PC-3 (cell line): ENCODE measurements at regions not wholly inside any gene's neighbourhood (a gene's known extent, or its start where the extent isn't known, plus 50 kb on each side); places are given as distances from the start of the nearest gene placed in this dataset.

Source experiments
- ATAC-seq: fragments of 200-7000 bp; cut with Tn5 transposase; 2 replicates; pipeline ENCODE4 v1.9.1; 2020; ENCODE audit warnings: mild to moderate bottlenecking, moderate library complexity
- BruUV-seq: library from RNA; stranded (reverse); fragments of 400-500 nt; replicated peaks from 2 replicates; lab custom pipeline; 2021; lab: Mats Ljungman, UMichigan
- CTCF ChIA-PET: fragments of 300-600 bp; sonication (Branson Sonifier 250); formaldehyde crosslinking; loops from one replicate; lab custom pipeline; 2022; ENCODE audit warnings: antibody characterized with exemption; lab: Charles Lee
- POLR2A ChIA-PET: fragments of 300-600 bp; sonication (Branson Sonifier 250); formaldehyde crosslinking; loops from one replicate; lab custom pipeline; 2022; ENCODE audit warnings: antibody characterized with exemption; ENCODE audit not compliant: unreplicated experiment; lab: Charles Lee
- DNase-seq: peaks from one replicate; pipeline ENCODE4 v3.0.0-alpha.2; 2015
- H2AFZ ChIP-seq: fragments of 300-600 bp; sonication (generic); 2 replicates; pipeline ENCODE4 v1.6.0; 2016; ENCODE audit warnings: antibody characterized with exemption, low read length
- H3F3A ChIP-seq: fragments of 300-600 bp; sonication (generic); one replicate; pipeline ENCODE4 v1.6.0; 2017; ENCODE audit warnings: antibody characterized with exemption, low read length, control low read depth, mild to moderate bottlenecking; ENCODE audit not compliant: unreplicated experiment
- H3K27ac ChIP-seq: fragments of 300-600 bp; sonication (generic); 2 replicates; pipeline ENCODE4 v1.5.1; 2016; ENCODE audit warnings: mild to moderate bottlenecking, low read length
- H3K27me3 ChIP-seq: fragments of 300-600 bp; sonication (generic); 2 replicates; pipeline ENCODE4 v1.6.1; 2016; ENCODE audit warnings: low read length, mixed read lengths
- H3K36me3 ChIP-seq: fragments of 300-600 bp; sonication (generic); 2 replicates; pipeline ENCODE4 v1.6.1; 2016; ENCODE audit warnings: low read depth, mixed run types, low read length, mixed read lengths
- H3K4me1 ChIP-seq: fragments of 300-600 bp; sonication (generic); 2 replicates; pipeline ENCODE4 v1.5.1; 2016; ENCODE audit warnings: low read length; ENCODE audit not compliant: insufficient read depth
- H3K4me2 ChIP-seq: fragments of 300-600 bp; sonication (generic); 2 replicates; pipeline ENCODE4 v1.6.0; 2016; ENCODE audit warnings: low read length
- H3K4me3 ChIP-seq: fragments of 300-600 bp; sonication (generic); 2 replicates; pipeline ENCODE4 v1.5.1; 2016; ENCODE audit warnings: mild to moderate bottlenecking, low read length, mixed read lengths
- H3K79me2 ChIP-seq: fragments of 300-600 bp; sonication (generic); 2 replicates; pipeline ENCODE4 v1.6.1; 2017; ENCODE audit warnings: low read length, mixed read lengths
- H3K9ac ChIP-seq: fragments of 300-600 bp; sonication (generic); 2 replicates; pipeline ENCODE4 v1.6.0; 2016; ENCODE audit warnings: mild to moderate bottlenecking, low read length
- H3K9me2 ChIP-seq: fragments of 300-600 bp; sonication (generic); replicated peaks from 2 replicates; pipeline ENCODE4 v1.6.1; 2016; ENCODE audit warnings: mixed run types, low read length, mixed read lengths
- H3K9me3 ChIP-seq: fragments of 300-600 bp; sonication (generic); 2 replicates; pipeline ENCODE4 v1.6.1; 2016; ENCODE audit warnings: low read length, mixed read lengths
- H4K20me1 ChIP-seq: fragments of 300-600 bp; sonication (generic); 2 replicates; pipeline ENCODE4 v1.6.1; 2016; ENCODE audit warnings: low read length, mixed read lengths
- EZH2 ChIP-seq: fragments of 300-600 bp; sonication (generic); IDR thresholded peaks from one replicate; pipeline ENCODE4 v1.6.1; 2017; ENCODE audit warnings: antibody characterized with exemption, mild to moderate bottlenecking, low read length; ENCODE audit not compliant: unreplicated experiment
- EZH2phosphoT487 ChIP-seq: fragments of 300-600 bp; sonication (generic); IDR thresholded peaks from 2 replicates; pipeline ENCODE4 v1.6.1; 2018; ENCODE audit warnings: mild to moderate bottlenecking, antibody characterized with exemption, low read length, borderline replicate concordance
- intact Hi-C: fragments of 100-400 bp; cut with micrococcal nuclease; formaldehyde crosslinking; loops from 2 replicates; pipeline ENCODE4 v1.9.0; 2023
- TF ChIP-seq, protein P1 (sequence below): fragments of 300-600 bp; sonication (generic); conservative IDR thresholded peaks from 2 replicates; pipeline ENCODE4 v1.5.1; 2017; ENCODE audit warnings: antibody characterized with exemption, low read depth, mild to moderate bottlenecking, low read length

DNA sequence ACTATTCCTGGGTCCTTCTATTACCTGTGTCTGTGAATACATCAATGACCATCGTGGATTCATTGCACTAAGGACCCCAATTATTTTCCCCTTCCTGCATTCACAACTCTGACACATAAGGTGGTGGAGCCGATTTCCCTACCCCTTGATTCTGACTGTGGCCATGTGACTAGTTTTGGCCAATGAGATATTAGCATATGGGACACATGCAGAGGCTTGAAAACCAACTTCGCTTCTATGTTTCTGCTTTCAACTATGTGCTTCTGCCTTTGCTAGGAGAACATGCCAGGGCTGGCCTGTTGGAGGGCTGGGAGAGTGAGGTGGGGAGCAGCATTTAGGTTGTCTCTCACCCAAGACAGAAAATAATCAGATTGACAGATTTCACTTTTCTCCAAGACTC, 483.1 kb upstream of the JAG1 start:
- Histone ChIP-seq H3K9me2 (no peaks in the 10 kb centered on the region), H3K4me1 (peaks cover 51% of the 10 kb centered on the region), H3K4me3 (no peak overlapping the region), H3K27me3 (no peaks in the 10 kb centered on the region), H2AFZ (no peak overlapping the region), H3F3A (peaks cover 6% of the 10 kb centered on the region), H3K4me2 (no peak overlapping the region), H3K9ac (no peak overlapping the region), H3K36me3 (no peaks in the 10 kb centered on the region), H3K27ac (no peak overlapping the region), H3K79me2 (no peaks in the 10 kb centered on the region), H4K20me1 (no peaks in the 10 kb centered on the region), H3K9me3 (no peaks in the 10 kb centered on the region)
- no TSS peak for BruUV-seq
- DNase-seq (no peak), ATAC-seq (no peak)
- POLR2A ChIA-PET, result no interaction called here
- CTCF ChIA-PET, result interaction anchor here (1.1 kb wide), 1 partner anchor 49 kb away, joined by 9 read pairs; no protein-coding TSS in a partner anchor
- TF ChIP-seq, protein P1, sequence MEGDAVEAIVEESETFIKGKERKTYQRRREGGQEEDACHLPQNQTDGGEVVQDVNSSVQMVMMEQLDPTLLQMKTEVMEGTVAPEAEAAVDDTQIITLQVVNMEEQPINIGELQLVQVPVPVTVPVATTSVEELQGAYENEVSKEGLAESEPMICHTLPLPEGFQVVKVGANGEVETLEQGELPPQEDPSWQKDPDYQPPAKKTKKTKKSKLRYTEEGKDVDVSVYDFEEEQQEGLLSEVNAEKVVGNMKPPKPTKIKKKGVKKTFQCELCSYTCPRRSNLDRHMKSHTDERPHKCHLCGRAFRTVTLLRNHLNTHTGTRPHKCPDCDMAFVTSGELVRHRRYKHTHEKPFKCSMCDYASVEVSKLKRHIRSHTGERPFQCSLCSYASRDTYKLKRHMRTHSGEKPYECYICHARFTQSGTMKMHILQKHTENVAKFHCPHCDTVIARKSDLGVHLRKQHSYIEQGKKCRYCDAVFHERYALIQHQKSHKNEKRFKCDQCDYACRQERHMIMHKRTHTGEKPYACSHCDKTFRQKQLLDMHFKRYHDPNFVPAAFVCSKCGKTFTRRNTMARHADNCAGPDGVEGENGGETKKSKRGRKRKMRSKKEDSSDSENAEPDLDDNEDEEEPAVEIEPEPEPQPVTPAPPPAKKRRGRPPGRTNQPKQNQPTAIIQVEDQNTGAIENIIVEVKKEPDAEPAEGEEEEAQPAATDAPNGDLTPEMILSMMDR, result no peak
- no peak for TF ChIP-seq EZH2phosphoT487
- no peak for TF ChIP-seq EZH2
- intact Hi-C loops, result loop anchor here (10.0 kb wide), 1 partner anchor 232 kb away; no protein-coding TSS in a partner anchor

DNA sequence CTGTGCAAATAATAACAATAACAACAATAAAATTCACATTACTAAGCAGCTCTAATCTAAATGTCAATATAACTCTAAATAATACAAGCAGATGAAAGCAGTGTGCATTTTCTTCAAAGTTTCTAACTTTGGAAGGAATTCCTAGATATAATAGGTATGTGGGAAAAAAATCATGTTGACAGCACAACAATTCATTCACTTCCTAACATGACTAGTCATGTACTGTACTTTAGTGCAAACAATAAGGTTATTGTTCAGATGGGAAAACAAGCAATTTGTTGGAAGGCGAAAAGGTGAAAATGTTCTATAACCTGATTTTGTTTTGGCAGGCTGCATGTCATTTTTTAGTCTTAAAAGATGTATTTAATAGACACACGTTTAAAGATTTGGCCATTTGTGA, 484.3 kb upstream of the JAG1 start:
- Histone ChIP-seq H2AFZ (0 out of 2 replicates have a peak overlapping the region, but pooled peaks have one; percentile 2), H3K79me2 (no peaks in the 10 kb centered on the region), H3K36me3 (no peaks in the 10 kb centered on the region), H3K4me3 (no peak overlapping the region), H4K20me1 (no peaks in the 10 kb centered on the region), H3K9ac (no peak overlapping the region), H3F3A (peaks cover 6% of the 10 kb centered on the region), H3K9me2 (no peaks in the 10 kb centered on the region), H3K4me1 (peaks cover 45% of the 10 kb centered on the region), H3K4me2 (peak overlapping the region; percentile 24), H3K27ac (peak overlapping the region; percentile 64), H3K27me3 (no peaks in the 10 kb centered on the region), H3K9me3 (no peaks in the 10 kb centered on the region)
- TF ChIP-seq, protein P1, result no peak
- TF ChIP-seq EZH2 (no peak), EZH2phosphoT487 (no peak)
- ChIA-PET CTCF (interaction anchor here (0.6 to 1.1 kb wide), 2 partner anchors 47 to 60 kb away, joined by 3 to 9 read pairs; no protein-coding TSS in a partner anchor), POLR2A (no interaction called here)
- peak; percentile 73 for DNase-seq
- intact Hi-C loops, result loop anchor here (10.0 kb wide), 1 partner anchor 233 kb away; no protein-coding TSS in a partner anchor
- ATAC-seq, result peak; percentile 33
- BruUV-seq, result no TSS peak

GRCh38 chr20:11158589-11158988, 484.8 kb upstream of the JAG1 start:
- H3F3A ChIP-seq, result peaks cover 6% of the 10 kb centered on the region
- ATAC-seq (no peak), DNase-seq (no peak)
- TF ChIP-seq, protein P1, result no peak
- TF ChIP-seq EZH2, result no peak
- TF ChIP-seq EZH2phosphoT487, result no peak
- peak overlapping the region; percentile 64 for H3K27ac ChIP-seq
- no peak overlapping the region for H3K4me3 ChIP-seq
- CTCF ChIA-PET, result no interaction called here
- 0 out of 2 replicates have a peak overlapping the region, but pooled peaks have one; percentile 2 for H2AFZ ChIP-seq
- POLR2A ChIA-PET, result no interaction called here
- H3K27me3 ChIP-seq, result no peaks in the 10 kb centered on the region
- no peaks in the 10 kb centered on the region for H3K9me2 ChIP-seq
- peak overlapping the region; percentile 24 for H3K4me2 ChIP-seq
- H3K36me3 ChIP-seq, result no peaks in the 10 kb centered on the region
- TSS peak; percentile 19 for BruUV-seq
- no peak overlapping the region for H3K9ac ChIP-seq
- H4K20me1 ChIP-seq, result no peaks in the 10 kb centered on the region
- H3K79me2 ChIP-seq, result no peaks in the 10 kb centered on the region
- peaks cover 41% of the 10 kb centered on the region for H3K4me1 ChIP-seq
- H3K9me3 ChIP-seq, result no peaks in the 10 kb centered on the region
- intact Hi-C loops, result loop anchor here (10.0 kb wide), 1 partner anchor 234 kb away; no protein-coding TSS in a partner anchor
